ENCODE measurements at regions not wholly inside any gene's neighbourhood (a gene's known extent, or its start where the extent isn't known, plus 50 kb on each side); places are given as distances from the start of the nearest gene placed in this dataset.

DNA sequence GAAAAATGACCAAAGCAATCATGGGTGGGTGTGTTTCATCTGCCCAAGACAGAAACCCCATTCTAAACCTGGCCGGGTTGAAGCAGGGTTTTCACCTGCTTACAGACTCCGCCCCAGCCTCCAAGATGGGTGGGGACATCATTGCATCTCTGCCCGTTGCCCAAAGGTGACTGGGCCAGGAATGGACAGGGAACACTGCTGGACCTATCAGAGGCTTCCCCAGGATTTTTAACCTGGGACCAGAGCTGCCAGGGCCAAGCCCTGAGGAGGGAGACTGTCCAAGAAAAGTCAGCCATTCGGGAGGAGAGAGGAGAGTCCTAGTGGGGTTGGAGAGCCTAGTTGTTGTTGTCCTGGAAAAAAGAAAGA is 109.7 kb upstream of the ALDH1A3 start:
- ChIA-PET CTCF (no interaction called here), POLR2A (no interaction called here)
- Mint-ChIP-seq H3K9me3 (ENCODE audit: insufficient read depth) (no peaks in the 10 kb centered on the region), H3K27me3 (peaks cover 16% of the 10 kb centered on the region), H3K27ac (no peak overlapping the region), H3K4me3 (no peak overlapping the region), H3K4me1 (no peaks in the 10 kb centered on the region)
- H4K20me1 ChIP-seq (ENCODE audit: control insufficient read depth, insufficient read depth, low read length, poor library complexity, severe bottlenecking) = no peaks in the 10 kb centered on the region
- ATAC-seq (ENCODE audit: low read depth) = no peak
- no peaks in the 10 kb centered on the region for H3K79me2 ChIP-seq (ENCODE audit: control insufficient read depth, insufficient read depth, low read length)
- intact Hi-C loops (cut with micrococcal nuclease) = no loop called here
- no peak overlapping the region for H2AFZ ChIP-seq (ENCODE audit: insufficient read depth, low read depth, low read length, poor library complexity, severe bottlenecking)
- no peak overlapping the region for H3K4me2 ChIP-seq (replicated peaks; ENCODE audit: low read depth, low read length, poor library complexity, severe bottlenecking)
- TF ChIP-seq, protein P1, sequence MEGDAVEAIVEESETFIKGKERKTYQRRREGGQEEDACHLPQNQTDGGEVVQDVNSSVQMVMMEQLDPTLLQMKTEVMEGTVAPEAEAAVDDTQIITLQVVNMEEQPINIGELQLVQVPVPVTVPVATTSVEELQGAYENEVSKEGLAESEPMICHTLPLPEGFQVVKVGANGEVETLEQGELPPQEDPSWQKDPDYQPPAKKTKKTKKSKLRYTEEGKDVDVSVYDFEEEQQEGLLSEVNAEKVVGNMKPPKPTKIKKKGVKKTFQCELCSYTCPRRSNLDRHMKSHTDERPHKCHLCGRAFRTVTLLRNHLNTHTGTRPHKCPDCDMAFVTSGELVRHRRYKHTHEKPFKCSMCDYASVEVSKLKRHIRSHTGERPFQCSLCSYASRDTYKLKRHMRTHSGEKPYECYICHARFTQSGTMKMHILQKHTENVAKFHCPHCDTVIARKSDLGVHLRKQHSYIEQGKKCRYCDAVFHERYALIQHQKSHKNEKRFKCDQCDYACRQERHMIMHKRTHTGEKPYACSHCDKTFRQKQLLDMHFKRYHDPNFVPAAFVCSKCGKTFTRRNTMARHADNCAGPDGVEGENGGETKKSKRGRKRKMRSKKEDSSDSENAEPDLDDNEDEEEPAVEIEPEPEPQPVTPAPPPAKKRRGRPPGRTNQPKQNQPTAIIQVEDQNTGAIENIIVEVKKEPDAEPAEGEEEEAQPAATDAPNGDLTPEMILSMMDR (IDR thresholded peaks at IDR 0.05) = no peak
- no peak for TF ChIP-seq EZH2 (IDR thresholded peaks at IDR 0.05; ENCODE audit: borderline replicate concordance, insufficient read depth, low read depth, low read length, poor library complexity, severe bottlenecking)
- no peaks in the 10 kb centered on the region for H3K36me3 ChIP-seq (replicated peaks in 1 of 2; ENCODE audit: control extremely low read depth in 1 of 2, control insufficient read depth in 1 of 2, extremely low read depth in 1 of 2, insufficient read depth in 2 of 2, low read length in 1 of 2)
- no peak overlapping the region for H3K27ac ChIP-seq (ENCODE audit: low read length in 2 of 2)
- no peak overlapping the region for H3K4me3 ChIP-seq (ENCODE audit: control extremely low read depth in 1 of 5, extremely low read depth in 1 of 5, insufficient read depth in 1 of 5, low read depth in 2 of 5, low read length in 4 of 5)
- H3K9me3 ChIP-seq (ENCODE audit: control extremely low read depth in 1 of 3, control insufficient read depth in 2 of 3, insufficient read depth in 1 of 3, low read length in 2 of 3) = peaks cover 0 to 15% (median 0%) of the 10 kb centered on the region in 3 donors
- H3K27me3 ChIP-seq (replicated peaks in 1 of 4; ENCODE audit: control extremely low read depth in 1 of 4, control insufficient read depth in 3 of 4, insufficient read depth in 4 of 4, low read length in 3 of 4) = peaks cover 0 to 2% (median 0%) of the 10 kb centered on the region in 4 experiments
- no peak for DNase-seq
- WGBS (ENCODE audit: insufficient coverage) = 94% methylated on average over 4 of the region's 4 CpGs
- no peaks in the 10 kb centered on the region for H3K4me1 ChIP-seq (ENCODE audit: control insufficient read depth in 2 of 2, insufficient read depth in 2 of 2, low read length in 2 of 2)
- no peak overlapping the region for H3K9ac ChIP-seq (ENCODE audit: low read length)

DNA sequence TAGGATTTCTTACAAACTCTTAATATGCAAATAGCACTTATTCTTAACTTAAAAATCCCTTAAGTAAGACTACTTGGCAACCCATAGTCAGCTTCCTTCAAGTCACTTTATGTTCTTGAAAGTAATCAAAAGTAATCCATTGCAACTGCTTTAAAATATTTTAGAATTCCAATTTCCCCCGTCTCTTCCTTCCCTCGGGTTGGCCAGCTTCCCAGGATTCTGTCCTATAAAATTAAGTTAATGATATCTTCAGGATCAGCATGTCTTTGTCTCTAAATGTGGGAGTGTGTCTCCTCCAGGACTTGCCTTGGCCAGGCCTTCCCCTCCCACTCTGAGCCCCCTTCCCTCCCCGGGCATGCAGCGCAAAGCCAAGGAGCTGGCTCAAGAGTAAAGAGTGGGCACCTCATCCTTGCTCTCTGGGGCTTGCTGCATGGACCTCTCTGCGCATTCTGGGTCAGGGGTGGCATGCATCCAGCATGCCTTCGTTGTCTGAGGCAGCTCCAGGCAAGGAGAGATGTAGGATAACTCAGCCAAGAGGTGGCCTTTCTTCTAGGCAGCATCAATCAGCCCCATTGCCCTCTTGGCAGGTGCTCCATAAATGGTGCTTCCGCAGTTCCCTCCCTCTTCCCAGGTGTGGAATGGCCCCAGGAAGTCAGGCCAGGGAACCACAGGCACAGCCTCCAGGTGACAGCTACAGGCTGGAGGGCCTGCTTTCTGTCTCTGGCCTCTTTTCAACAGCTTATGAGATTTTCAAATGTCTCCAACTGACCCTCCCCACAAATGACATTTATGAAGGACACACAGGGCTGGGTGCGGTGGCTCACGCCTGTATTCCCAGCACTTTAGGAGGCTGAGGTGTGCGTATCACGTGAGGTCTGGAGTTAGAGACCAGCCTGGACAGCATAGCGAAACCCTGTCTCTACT is 108.7 kb upstream of the ALDH1A3 start:
- TF ChIP-seq, protein P1 (IDR thresholded peaks at IDR 0.05) = no peak
- TF ChIP-seq EZH2 (IDR thresholded peaks at IDR 0.05; ENCODE audit: borderline replicate concordance, insufficient read depth, low read depth, low read length, poor library complexity, severe bottlenecking) = no peak
- H3K27ac Mint-ChIP-seq = no peak overlapping the region
- no peaks in the 10 kb centered on the region for H3K9me3 Mint-ChIP-seq (ENCODE audit: insufficient read depth)
- intact Hi-C loops (cut with micrococcal nuclease) = no loop called here
- Histone ChIP-seq H3K9ac (ENCODE audit: low read length) (no peak overlapping the region), H3K36me3 (replicated peaks in 1 of 2; ENCODE audit: control extremely low read depth in 1 of 2, control insufficient read depth in 1 of 2, extremely low read depth in 1 of 2, insufficient read depth in 2 of 2, low read length in 1 of 2) (no peaks in the 10 kb centered on the region), H3K79me2 (ENCODE audit: control insufficient read depth, insufficient read depth, low read length) (no peaks in the 10 kb centered on the region), H3K4me2 (replicated peaks; ENCODE audit: low read depth, low read length, poor library complexity, severe bottlenecking) (no peak overlapping the region), H2AFZ (ENCODE audit: insufficient read depth, low read depth, low read length, poor library complexity, severe bottlenecking) (no peak overlapping the region), H3K4me3 (ENCODE audit: control extremely low read depth in 1 of 5, extremely low read depth in 1 of 5, insufficient read depth in 1 of 5, low read depth in 2 of 5, low read length in 4 of 5) (no peak overlapping the region), H3K4me1 (ENCODE audit: control insufficient read depth in 2 of 2, insufficient read depth in 2 of 2, low read length in 2 of 2) (no peaks in the 10 kb centered on the region), H3K27me3 (replicated peaks in 1 of 4; ENCODE audit: control extremely low read depth in 1 of 4, control insufficient read depth in 3 of 4, insufficient read depth in 4 of 4, low read length in 3 of 4) (peaks cover 0 to 2% (median 0%) of the 10 kb centered on the region in 4 experiments), H3K9me3 (ENCODE audit: control extremely low read depth in 1 of 3, control insufficient read depth in 2 of 3, insufficient read depth in 1 of 3, low read length in 2 of 3) (peaks cover 0 to 18% (median 0%) of the 10 kb centered on the region in 3 donors), H3K27ac (ENCODE audit: low read length in 2 of 2) (no peak overlapping the region), H4K20me1 (ENCODE audit: control insufficient read depth, insufficient read depth, low read length, poor library complexity, severe bottlenecking) (no peaks in the 10 kb centered on the region)
- 88% methylated on average over 9 of the region's 12 CpGs for WGBS (ENCODE audit: insufficient coverage)
- POLR2A ChIA-PET = no interaction called here
- H3K27me3 Mint-ChIP-seq = peaks cover 10% of the 10 kb centered on the region
- DNase-seq = no peak
- no peak for ATAC-seq (ENCODE audit: low read depth)
- CTCF ChIA-PET = no interaction called here
- H3K4me1 Mint-ChIP-seq = no peaks in the 10 kb centered on the region
- no peak overlapping the region for H3K4me3 Mint-ChIP-seq
